ENCODE measurements at regions not wholly inside any gene's neighbourhood (a gene's known extent, or its start where the extent isn't known, plus 50 kb on each side); places are given as distances from the start of the nearest gene placed in this dataset.

DNA sequence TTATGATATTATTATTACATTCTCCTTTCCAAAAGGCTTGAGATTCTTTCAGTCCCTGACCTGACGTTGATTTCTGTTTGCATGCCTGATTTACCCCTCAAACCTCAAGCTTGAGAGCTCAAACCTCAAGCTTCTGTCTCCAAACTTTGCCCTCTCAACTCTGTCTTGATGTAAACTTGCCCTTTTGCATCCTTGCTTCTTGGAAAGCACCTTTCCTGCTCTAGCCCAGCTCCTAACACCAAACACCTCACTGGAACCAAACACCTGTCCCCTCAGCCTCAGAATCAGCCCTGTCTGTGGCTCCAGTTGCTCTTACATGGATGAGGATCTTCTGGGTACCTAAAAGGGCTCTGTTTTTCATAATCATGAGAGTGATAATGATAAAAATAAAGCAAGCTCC, 109.2 kb downstream of the GP2 start:
- TF ChIP-seq, protein P1, sequence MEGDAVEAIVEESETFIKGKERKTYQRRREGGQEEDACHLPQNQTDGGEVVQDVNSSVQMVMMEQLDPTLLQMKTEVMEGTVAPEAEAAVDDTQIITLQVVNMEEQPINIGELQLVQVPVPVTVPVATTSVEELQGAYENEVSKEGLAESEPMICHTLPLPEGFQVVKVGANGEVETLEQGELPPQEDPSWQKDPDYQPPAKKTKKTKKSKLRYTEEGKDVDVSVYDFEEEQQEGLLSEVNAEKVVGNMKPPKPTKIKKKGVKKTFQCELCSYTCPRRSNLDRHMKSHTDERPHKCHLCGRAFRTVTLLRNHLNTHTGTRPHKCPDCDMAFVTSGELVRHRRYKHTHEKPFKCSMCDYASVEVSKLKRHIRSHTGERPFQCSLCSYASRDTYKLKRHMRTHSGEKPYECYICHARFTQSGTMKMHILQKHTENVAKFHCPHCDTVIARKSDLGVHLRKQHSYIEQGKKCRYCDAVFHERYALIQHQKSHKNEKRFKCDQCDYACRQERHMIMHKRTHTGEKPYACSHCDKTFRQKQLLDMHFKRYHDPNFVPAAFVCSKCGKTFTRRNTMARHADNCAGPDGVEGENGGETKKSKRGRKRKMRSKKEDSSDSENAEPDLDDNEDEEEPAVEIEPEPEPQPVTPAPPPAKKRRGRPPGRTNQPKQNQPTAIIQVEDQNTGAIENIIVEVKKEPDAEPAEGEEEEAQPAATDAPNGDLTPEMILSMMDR (IDR thresholded peaks at IDR 0.05), result no peak
- no peak for TF ChIP-seq POLR2A (IDR thresholded peaks at IDR 0.05)
- no peak for TF ChIP-seq POLR2AphosphoS5 (IDR thresholded peaks at IDR 0.05)
- TF ChIP-seq EP300 (IDR thresholded peaks at IDR 0.05), result no peak

Data from upper lobe of left lung (tissue), 4 donors.